Adipocyte (in vitro differentiated cells): ENCODE measurements at regions not wholly inside any gene's neighbourhood (a gene's known extent, or its start where the extent isn't known, plus 50 kb on each side); places are given as distances from the start of the nearest gene placed in this dataset.
"Not testable (repeated sequence)": the region's sequence is repeated elsewhere in the genome, so short reads cannot be mapped to it uniquely, and the experiment has no call there.

ENCODE experiments used
- DNase-seq: peaks from one replicate; pipeline ENCODE4 v3.0.0-alpha.2; 2015; ENCODE audit warnings: low read depth
- H3K27me3 ChIP-seq: replicated peaks from 2 replicates; pipeline ENCODE4 v1.7.0; 2013; ENCODE audit warnings: mild to moderate bottlenecking, low read length, moderate library complexity; ENCODE audit not compliant: control insufficient read depth, insufficient read depth
- H3K36me3 ChIP-seq: 2 replicates; pipeline ENCODE4 v1.7.0; 2013; ENCODE audit warnings: low read length, mild to moderate bottlenecking, moderate library complexity; ENCODE audit not compliant: control insufficient read depth, insufficient read depth, severe bottlenecking
- H3K4me1 ChIP-seq: 2 replicates; pipeline ENCODE4 v1.7.0; 2013; ENCODE audit warnings: mild to moderate bottlenecking, low read length, moderate library complexity; ENCODE audit not compliant: control insufficient read depth, insufficient read depth
- H3K4me3 ChIP-seq: 2 replicates; pipeline ENCODE4 v1.7.0; 2013; ENCODE audit warnings: mild to moderate bottlenecking, low read length, moderate library complexity
- H3K9ac ChIP-seq: 2 replicates; pipeline ENCODE4 v1.7.0; 2013; ENCODE audit warnings: mild to moderate bottlenecking, low read length, moderate library complexity
- H3K9me3 ChIP-seq: 2 replicates; pipeline ENCODE4 v1.7.0; 2013; ENCODE audit warnings: mild to moderate bottlenecking, low read length, moderate library complexity; ENCODE audit not compliant: control insufficient read depth

- H3K4me1 ChIP-seq = peaks cover 69% of the 10 kb centered on the region
- peak; percentile 38 for DNase-seq
- H3K9me3 ChIP-seq = no peaks in the 10 kb centered on the region
- H3K27me3 ChIP-seq = no peaks in the 10 kb centered on the region
- peak overlapping the region; percentile 68 for H3K4me3 ChIP-seq
- no peaks in the 10 kb centered on the region for H3K36me3 ChIP-seq
- H3K9ac ChIP-seq = peak overlapping the region; percentile 87
Observed at GRCh38 chr1:234960722-234961455, 167.7 kb downstream of the TOMM20 start.

GRCh38 chr1:234958706-234959657, 169.7 kb downstream of the TOMM20 start:
- no peaks in the 10 kb centered on the region for H3K27me3 ChIP-seq
- no peak for DNase-seq
- peaks cover 68% of the 10 kb centered on the region for H3K4me1 ChIP-seq
- H3K9ac ChIP-seq = no peak overlapping the region
- H3K4me3 ChIP-seq = no peak overlapping the region
- no peaks in the 10 kb centered on the region for H3K9me3 ChIP-seq
- no peaks in the 10 kb centered on the region for H3K36me3 ChIP-seq

GRCh38 chr1:234958066-234958705, 170.5 kb downstream of the TOMM20 start:
- Histone ChIP-seq H3K9ac (no peak overlapping the region), H3K27me3 (no peaks in the 10 kb centered on the region), H3K36me3 (no peaks in the 10 kb centered on the region), H3K4me1 (peaks cover 60% of the 10 kb centered on the region), H3K9me3 (no peaks in the 10 kb centered on the region), H3K4me3 (no peak overlapping the region)
- no peak for DNase-seq

- peaks cover 53% of the 10 kb centered on the region for H3K4me1 ChIP-seq
Observed at GRCh38 chr1:234957330-234958065, 171.1 kb downstream of the TOMM20 start.

GRCh38 chr1:234956821-234957329, 171.8 kb downstream of the TOMM20 start:
- H3K9me3 ChIP-seq = no peaks in the 10 kb centered on the region
- peaks cover 47% of the 10 kb centered on the region for H3K4me1 ChIP-seq
- no peak overlapping the region for H3K4me3 ChIP-seq
- no peak for DNase-seq
- H3K9ac ChIP-seq = peak overlapping the region; percentile 20
- H3K36me3 ChIP-seq = no peaks in the 10 kb centered on the region
- no peaks in the 10 kb centered on the region for H3K27me3 ChIP-seq

More at GRCh38 chr1:234957330-234958065, 171.1 kb downstream of the TOMM20 start:
- no peaks in the 10 kb centered on the region for H3K36me3 ChIP-seq
- H3K9me3 ChIP-seq = no peaks in the 10 kb centered on the region
- peak; percentile 56 for DNase-seq
- H3K9ac ChIP-seq = peak overlapping the region; percentile 20
- H3K4me3 ChIP-seq = no peak overlapping the region
- no peaks in the 10 kb centered on the region for H3K27me3 ChIP-seq

- Histone ChIP-seq H3K4me1 (peaks cover 34% of the 10 kb centered on the region), H3K4me3 (peak overlapping the region; percentile 65), H3K36me3 (no peaks in the 10 kb centered on the region), H3K27me3 (no peaks in the 10 kb centered on the region), H3K9ac (peak overlapping the region; percentile 78), H3K9me3 (no peaks in the 10 kb centered on the region)
- no peak for DNase-seq
Observed at GRCh38 chr1:234955107-234955731, 173.4 kb downstream of the TOMM20 start.

GRCh38 chr1:234954613-234955012, 174.0 kb downstream of the TOMM20 start:
- H3K4me3 ChIP-seq = no peak overlapping the region
- peaks cover 34% of the 10 kb centered on the region for H3K4me1 ChIP-seq
- peaks cover 4% of the 10 kb centered on the region for H3K9me3 ChIP-seq
- H3K9ac ChIP-seq = peak overlapping the region; percentile 78
- no peak for DNase-seq
- no peaks in the 10 kb centered on the region for H3K36me3 ChIP-seq
- no peaks in the 10 kb centered on the region for H3K27me3 ChIP-seq

- Histone ChIP-seq H3K9me3 (peaks cover 10% of the 10 kb centered on the region), H3K4me1 (peaks cover 34% of the 10 kb centered on the region), H3K27me3 (no peaks in the 10 kb centered on the region), H3K4me3 (no peak overlapping the region), H3K36me3 (no peaks in the 10 kb centered on the region), H3K9ac (no peak overlapping the region)
- DNase-seq = no peak
Observed at GRCh38 chr1:234953655-234954405, 174.8 kb downstream of the TOMM20 start.

- Histone ChIP-seq H3K27me3 (no peaks in the 10 kb centered on the region), H3K4me3 (no peak overlapping the region), H3K9ac (no peak overlapping the region), H3K9me3 (peaks cover 10% of the 10 kb centered on the region), H3K4me1 (peaks cover 11% of the 10 kb centered on the region), H3K36me3 (no peaks in the 10 kb centered on the region)
- no peak for DNase-seq
Observed at GRCh38 chr1:234950598-234950997, 178.0 kb downstream of the TOMM20 start.

- not testable (repeated sequence) for H3K27me3 ChIP-seq, H3K4me1 ChIP-seq, DNase-seq, H3K36me3 ChIP-seq, H3K9ac ChIP-seq
- Histone ChIP-seq H3K9me3 (peaks cover 10% of the 10 kb centered on the region), H3K4me3 (peak overlapping the region; percentile 40)
Observed at GRCh38 chr1:234949528-234949927, 179.1 kb downstream of the TOMM20 start.
